NB4 (cell line): ENCODE measurements at regions not wholly inside any gene's neighbourhood (a gene's known extent, or its start where the extent isn't known, plus 50 kb on each side); places are given as distances from the start of the nearest gene placed in this dataset.

Experiments
- CTCF ChIP-seq: IDR thresholded peaks from one replicate; pipeline ENCODE4 v1.5.1; 2012; ENCODE audit warnings: low read depth, low read length
- POLR2A ChIP-seq: IDR thresholded peaks from 2 replicates; pipeline ENCODE4 v1.6.1; 2011; ENCODE audit warnings: mild to moderate bottlenecking; ENCODE audit not compliant: insufficient read length; ENCODE audit errors: extremely low read depth

GRCh38 chr15:96544162-96544756, 213.8 kb downstream of the NR2F2 start:
- TF ChIP-seq CTCF = no peak
- no peak for TF ChIP-seq POLR2A
